Gastroesophageal sphincter (tissue), 3 donors: ENCODE measurements at regions not wholly inside any gene's neighbourhood (a gene's known extent, or its start where the extent isn't known, plus 50 kb on each side); places are given as distances from the start of the nearest gene placed in this dataset.

Experiments used
- EP300 ChIP-seq: sonication (generic); formaldehyde crosslinking; IDR thresholded peaks from one replicate; pipeline ENCODE4 v1.6.1; 2017; ENCODE audit warnings: antibody characterized with exemption, mild to moderate bottlenecking
- POLR2A ChIP-seq, 2 donors: fragments of 450-650 bp; IDR thresholded peaks; one replicate each; pipeline ENCODE4 v1.6.1; 2017; ENCODE audit warnings: antibody characterized with exemption in 2 of 2, mild to moderate bottlenecking in 2 of 2, moderate library complexity in 1 of 2
- TF ChIP-seq, protein P1 (sequence below), 4 experiments: fragments of 200-600 bp in 2 of 4; fragments of 450-650 bp in 2 of 4; sonication (generic) in 1 of 4; IDR thresholded peaks; one replicate each; pipeline ENCODE4 v1.5.1; 2017 to 2019; ENCODE audit warnings: antibody characterized with exemption in 4 of 4, mild to moderate bottlenecking in 2 of 4, moderate library complexity in 2 of 4

DNA sequence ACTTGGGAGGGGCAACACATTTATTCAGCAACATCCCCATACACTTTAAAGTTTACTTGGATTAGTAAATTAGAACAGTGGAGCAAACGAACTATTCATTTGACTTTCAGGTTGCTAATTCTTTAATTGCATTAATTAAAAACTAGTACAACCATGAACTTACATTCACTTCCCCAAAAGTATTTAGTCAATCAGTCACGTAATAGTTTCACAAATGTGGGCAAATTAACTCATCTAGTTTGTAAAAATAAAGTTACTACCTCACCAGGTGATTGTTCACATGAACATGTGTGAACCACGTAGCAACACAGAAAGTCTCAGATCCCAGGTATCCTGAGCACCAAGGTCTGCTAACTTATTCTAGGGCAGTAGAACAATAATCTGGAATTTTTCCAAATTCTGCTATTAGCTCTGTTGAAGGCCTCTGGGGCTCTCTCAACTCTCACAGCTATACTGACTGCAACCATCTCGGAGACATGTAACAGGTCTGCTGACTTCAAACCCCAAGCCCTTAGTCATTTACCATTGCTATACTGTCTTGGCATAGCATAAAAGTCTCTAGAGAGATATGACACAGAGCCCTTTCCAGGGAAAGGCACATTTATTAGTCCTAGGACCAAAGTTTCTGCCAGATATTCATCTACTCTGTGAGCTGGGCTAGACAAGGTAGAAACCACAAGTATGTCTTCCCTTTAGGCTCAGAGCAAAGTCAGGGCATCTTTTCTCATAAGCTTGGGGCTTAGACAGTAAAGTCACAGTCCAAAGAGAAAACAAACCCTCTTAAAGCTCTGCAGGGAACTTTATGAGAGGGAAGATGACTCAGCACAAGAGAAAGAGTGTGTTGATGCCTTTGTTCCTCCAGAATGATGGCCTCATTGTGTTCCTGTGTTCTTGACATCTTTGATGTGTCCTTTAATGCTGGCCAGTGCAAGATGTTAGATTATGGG is 50.9 kb upstream of the CCDC28A start:
- TF ChIP-seq, protein P1, sequence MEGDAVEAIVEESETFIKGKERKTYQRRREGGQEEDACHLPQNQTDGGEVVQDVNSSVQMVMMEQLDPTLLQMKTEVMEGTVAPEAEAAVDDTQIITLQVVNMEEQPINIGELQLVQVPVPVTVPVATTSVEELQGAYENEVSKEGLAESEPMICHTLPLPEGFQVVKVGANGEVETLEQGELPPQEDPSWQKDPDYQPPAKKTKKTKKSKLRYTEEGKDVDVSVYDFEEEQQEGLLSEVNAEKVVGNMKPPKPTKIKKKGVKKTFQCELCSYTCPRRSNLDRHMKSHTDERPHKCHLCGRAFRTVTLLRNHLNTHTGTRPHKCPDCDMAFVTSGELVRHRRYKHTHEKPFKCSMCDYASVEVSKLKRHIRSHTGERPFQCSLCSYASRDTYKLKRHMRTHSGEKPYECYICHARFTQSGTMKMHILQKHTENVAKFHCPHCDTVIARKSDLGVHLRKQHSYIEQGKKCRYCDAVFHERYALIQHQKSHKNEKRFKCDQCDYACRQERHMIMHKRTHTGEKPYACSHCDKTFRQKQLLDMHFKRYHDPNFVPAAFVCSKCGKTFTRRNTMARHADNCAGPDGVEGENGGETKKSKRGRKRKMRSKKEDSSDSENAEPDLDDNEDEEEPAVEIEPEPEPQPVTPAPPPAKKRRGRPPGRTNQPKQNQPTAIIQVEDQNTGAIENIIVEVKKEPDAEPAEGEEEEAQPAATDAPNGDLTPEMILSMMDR (IDR thresholded peaks at IDR 0.05), result no peak
- no peak for TF ChIP-seq EP300
- no peak for TF ChIP-seq POLR2A (IDR thresholded peaks at IDR 0.05)
